Thoracic aorta (tissue), 2 donors: ENCODE measurements at regions not wholly inside any gene's neighbourhood (a gene's known extent, or its start where the extent isn't known, plus 50 kb on each side); places are given as distances from the start of the nearest gene placed in this dataset.

ENCODE experiments used
- ATAC-seq: fragments of 150-250 bp; one replicate; pipeline ENCODE4 v1.8.0; 2017; ENCODE audit warnings: low read depth; ENCODE audit not compliant: insufficient number of reproducible peaks, low FRiP score
- DNase-seq: peaks from one replicate; pipeline ENCODE4 v3.0.0-alpha.2; 2020; ENCODE audit warnings: low spot score
- H3K27ac ChIP-seq, 2 donors: fragments of 200-600 bp; sonication (generic); 1 replicate in 1 of 2; 2 replicates in 1 of 2; pipeline ENCODE4 v1.5.1; 2016; ENCODE audit warnings: mild to moderate bottlenecking in 2 of 2, moderate library complexity in 2 of 2
- H3K27me3 ChIP-seq: fragments of 200-600 bp; sonication (generic); replicated peaks from 2 replicates; pipeline ENCODE4 v1.6.0; 2016; ENCODE audit warnings: mild to moderate bottlenecking; ENCODE audit not compliant: insufficient read depth
- H3K36me3 ChIP-seq: fragments of 200-600 bp; sonication (generic); one replicate; pipeline ENCODE4 v1.5.1; 2016
- H3K4me1 ChIP-seq, 2 donors: fragments of 200-600 bp; sonication (generic); 1 replicate in 1 of 2; 2 replicates in 1 of 2; pipeline versions ENCODE4 v1.5.1 to v1.6.0; 2016; ENCODE audit warnings: low read depth in 2 of 2, mild to moderate bottlenecking in 1 of 2; ENCODE audit not compliant: control insufficient read depth in 1 of 2
- H3K4me3 ChIP-seq: fragments of 200-600 bp; sonication (generic); 2 replicates; pipeline ENCODE4 v1.5.1; 2016; ENCODE audit warnings: mild to moderate bottlenecking
- H3K9me3 ChIP-seq: fragments of 200-600 bp; sonication (generic); 2 replicates; pipeline ENCODE4 v1.5.1; 2016
- CTCF ChIP-seq: fragments of 200-600 bp; sonication (generic); IDR thresholded peaks from one replicate; pipeline ENCODE4 v1.5.1; 2019; ENCODE audit warnings: antibody characterized with exemption

GRCh38 chr7:48992816-48993215 is 68.5 kb downstream of the CDC14C start:
- Histone ChIP-seq H3K4me3 (no peak overlapping the region), H3K4me1 (no peaks in the 10 kb centered on the region), H3K27ac (no peak overlapping the region), H3K36me3 (no peaks in the 10 kb centered on the region), H3K9me3 (no peaks in the 10 kb centered on the region), H3K27me3 (no peaks in the 10 kb centered on the region)
- TF ChIP-seq CTCF = no peak
- ATAC-seq (no peak), DNase-seq (no peak)

GRCh38 chr7:49001610-49002033 is 77.3 kb downstream of the CDC14C start:
- ATAC-seq (no peak), DNase-seq (no peak)
- no peak overlapping the region for H3K4me3 ChIP-seq
- H3K27me3 ChIP-seq = no peaks in the 10 kb centered on the region
- H3K36me3 ChIP-seq = no peaks in the 10 kb centered on the region
- no peak for TF ChIP-seq CTCF
- H3K4me1 ChIP-seq = no peaks in the 10 kb centered on the region
- no peak overlapping the region for H3K27ac ChIP-seq
- no peaks in the 10 kb centered on the region for H3K9me3 ChIP-seq

- TF ChIP-seq CTCF = no peak
- no peaks in the 10 kb centered on the region for H3K27me3 ChIP-seq
- ATAC-seq (no peak), DNase-seq (no peak)
- H3K27ac ChIP-seq = no peak overlapping the region
- no peak overlapping the region for H3K4me3 ChIP-seq
- no peaks in the 10 kb centered on the region for H3K36me3 ChIP-seq
- H3K9me3 ChIP-seq = no peaks in the 10 kb centered on the region
- H3K4me1 ChIP-seq = no peaks in the 10 kb centered on the region
Observed at GRCh38 chr7:49010717-49011116, 86.4 kb downstream of the CDC14C start.

- ATAC-seq = no peak
- no peak for DNase-seq
- TF ChIP-seq CTCF = no peak
- no peak overlapping the region for H3K4me3 ChIP-seq
- H3K9me3 ChIP-seq = no peaks in the 10 kb centered on the region
- no peaks in the 10 kb centered on the region for H3K4me1 ChIP-seq
- H3K27ac ChIP-seq = no peak overlapping the region
- no peaks in the 10 kb centered on the region for H3K27me3 ChIP-seq
- H3K36me3 ChIP-seq = no peaks in the 10 kb centered on the region
Observed at GRCh38 chr7:49014870-49015269, 90.5 kb downstream of the CDC14C start.

DNA sequence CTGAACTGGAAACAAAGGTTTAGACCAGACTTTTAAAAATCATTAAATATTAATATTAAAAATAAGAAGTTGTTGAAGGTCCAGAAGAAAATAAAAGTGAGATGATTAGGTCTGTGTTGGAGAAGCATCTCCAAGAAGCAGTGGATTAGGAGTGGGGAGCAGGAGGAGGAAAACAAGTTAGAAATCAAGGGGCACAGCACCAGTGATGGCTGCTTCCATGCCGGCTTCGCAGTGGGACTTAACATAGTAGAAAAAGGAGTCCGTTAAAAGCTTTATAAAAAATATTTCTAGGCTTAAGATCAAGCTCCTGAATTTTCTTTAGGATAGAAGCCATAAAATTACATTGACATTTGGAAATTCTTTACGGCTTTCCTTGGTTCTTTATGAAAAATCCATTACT is 95.8 kb downstream of the CDC14C start:
- no peak for ATAC-seq
- no peak for DNase-seq
- no peaks in the 10 kb centered on the region for H3K4me1 ChIP-seq
- no peak for TF ChIP-seq CTCF
- H3K4me3 ChIP-seq = no peak overlapping the region
- H3K27ac ChIP-seq = no peak overlapping the region
- H3K27me3 ChIP-seq = no peaks in the 10 kb centered on the region
- H3K36me3 ChIP-seq = no peaks in the 10 kb centered on the region
- H3K9me3 ChIP-seq = no peaks in the 10 kb centered on the region
